Muscle layer of colon (tissue), 2 donors: ENCODE measurements at regions not wholly inside any gene's neighbourhood (a gene's known extent, or its start where the extent isn't known, plus 50 kb on each side); places are given as distances from the start of the nearest gene placed in this dataset.
"Not testable (repeated sequence)": the region's sequence is repeated elsewhere in the genome, so short reads cannot be mapped to it uniquely, and the experiment has no call there.

Experiments
- H3K27ac ChIP-seq: one replicate; pipeline ENCODE4 v1.7.0; 2013; ENCODE audit warnings: low read depth, mild to moderate bottlenecking, low read length, moderate library complexity
- H3K27me3 ChIP-seq, 2 donors: one replicate each; pipeline ENCODE4 v1.7.0; 2013; ENCODE audit warnings: low read length in 2 of 2, mild to moderate bottlenecking in 2 of 2; ENCODE audit not compliant: insufficient read depth in 2 of 2, control insufficient read depth in 1 of 2
- H3K36me3 ChIP-seq: one replicate; pipeline ENCODE4 v1.7.0; 2013; ENCODE audit warnings: mild to moderate bottlenecking, low read length; ENCODE audit not compliant: insufficient read depth
- H3K4me1 ChIP-seq: one replicate; pipeline ENCODE4 v1.7.0; 2013; ENCODE audit warnings: mild to moderate bottlenecking, low read length; ENCODE audit not compliant: insufficient read depth
- H3K4me3 ChIP-seq, 2 donors: one replicate each; pipeline ENCODE4 v1.7.0; 2013; ENCODE audit warnings: low read length in 2 of 2, low read depth in 1 of 2, mild to moderate bottlenecking in 1 of 2, moderate library complexity in 1 of 2
- H3K9ac ChIP-seq: one replicate; pipeline ENCODE4 v1.7.0; 2013; ENCODE audit warnings: low read length
- H3K9me3 ChIP-seq: one replicate; pipeline ENCODE4 v1.7.0; 2013; ENCODE audit warnings: mild to moderate bottlenecking, low read length
- donor health status: abdominal sarcoma.
- donor health status: Adenocarcinoma of cecum.

- Histone ChIP-seq H3K27ac (no peak overlapping the region), H3K36me3 (no peaks in the 10 kb centered on the region), H3K27me3 (no peaks in the 10 kb centered on the region), H3K9ac (no peak overlapping the region), H3K4me3 (no peak overlapping the region), H3K9me3 (no peaks in the 10 kb centered on the region), H3K4me1 (no peaks in the 10 kb centered on the region)
Observed at GRCh38 chr19:31064491-31064890, 284.7 kb downstream of the TSHZ3 start.

- Histone ChIP-seq H3K9me3 (no peaks in the 10 kb centered on the region), H3K9ac (no peak overlapping the region), H3K4me3 (no peak overlapping the region), H3K27me3 (no peaks in the 10 kb centered on the region), H3K27ac (no peak overlapping the region), H3K36me3 (no peaks in the 10 kb centered on the region), H3K4me1 (no peaks in the 10 kb centered on the region)
Observed at GRCh38 chr19:31058676-31059340, 290.4 kb downstream of the TSHZ3 start.

GRCh38 chr19:31057476-31057875, 291.8 kb downstream of the TSHZ3 start:
- no peak overlapping the region for H3K9ac ChIP-seq
- no peaks in the 10 kb centered on the region for H3K27me3 ChIP-seq

GRCh38 chr19:31055454-31055853, 293.8 kb downstream of the TSHZ3 start:
- H3K9me3 ChIP-seq: no peaks in the 10 kb centered on the region
- H3K36me3 ChIP-seq: no peaks in the 10 kb centered on the region
- no peaks in the 10 kb centered on the region for H3K27me3 ChIP-seq
- no peak overlapping the region for H3K9ac ChIP-seq
- H3K4me1 ChIP-seq: no peaks in the 10 kb centered on the region
- H3K27ac ChIP-seq: no peak overlapping the region
- no peak overlapping the region for H3K4me3 ChIP-seq

More at GRCh38 chr19:31057476-31057875, 291.8 kb downstream of the TSHZ3 start:
- Histone ChIP-seq H3K4me3 (no peak overlapping the region), H3K9me3 (no peaks in the 10 kb centered on the region), H3K36me3 (no peaks in the 10 kb centered on the region), H3K27ac (no peak overlapping the region), H3K4me1 (no peaks in the 10 kb centered on the region)

GRCh38 chr19:31054430-31054829, 294.8 kb downstream of the TSHZ3 start:
- Histone ChIP-seq H3K36me3 (no peaks in the 10 kb centered on the region), H3K4me3 (no peak overlapping the region), H3K9ac (no peak overlapping the region), H3K4me1 (no peaks in the 10 kb centered on the region), H3K27ac (no peak overlapping the region), H3K27me3 (no peaks in the 10 kb centered on the region), H3K9me3 (no peaks in the 10 kb centered on the region)

GRCh38 chr19:31049431-31049830, 299.8 kb downstream of the TSHZ3 start:
- H3K4me1 ChIP-seq: no peaks in the 10 kb centered on the region
- H3K9ac ChIP-seq: no peak overlapping the region
- no peaks in the 10 kb centered on the region for H3K36me3 ChIP-seq
- H3K27ac ChIP-seq: no peak overlapping the region
- H3K4me3 ChIP-seq: no peak overlapping the region
- H3K9me3 ChIP-seq: no peaks in the 10 kb centered on the region
- H3K27me3 ChIP-seq: no peaks in the 10 kb centered on the region

GRCh38 chr19:31046024-31046423, 303.2 kb downstream of the TSHZ3 start:
- Histone ChIP-seq H3K9me3 (no peaks in the 10 kb centered on the region), H3K36me3 (no peaks in the 10 kb centered on the region), H3K27me3 (no peaks in the 10 kb centered on the region), H3K4me1 (no peaks in the 10 kb centered on the region), H3K4me3 (no peak overlapping the region), H3K27ac (no peak overlapping the region), H3K9ac (no peak overlapping the region)

GRCh38 chr19:31041461-31041860, 307.8 kb downstream of the TSHZ3 start:
- no peak overlapping the region for H3K9ac ChIP-seq
- no peaks in the 10 kb centered on the region for H3K9me3 ChIP-seq
- no peaks in the 10 kb centered on the region for H3K36me3 ChIP-seq
- no peak overlapping the region for H3K27ac ChIP-seq
- no peaks in the 10 kb centered on the region for H3K27me3 ChIP-seq
- H3K4me3 ChIP-seq: no peak overlapping the region
- H3K4me1 ChIP-seq: peaks cover 19% of the 10 kb centered on the region

- H3K27me3 ChIP-seq: no peaks in the 10 kb centered on the region
- H3K4me1 ChIP-seq: peaks cover 19% of the 10 kb centered on the region
- no peaks in the 10 kb centered on the region for H3K36me3 ChIP-seq
- H3K9ac ChIP-seq: no peak overlapping the region
- no peak overlapping the region for H3K27ac ChIP-seq
- H3K9me3 ChIP-seq: no peaks in the 10 kb centered on the region
- no peak overlapping the region for H3K4me3 ChIP-seq
Observed at GRCh38 chr19:31039151-31039550, 310.1 kb downstream of the TSHZ3 start.

GRCh38 chr19:31037286-31037980, 311.8 kb downstream of the TSHZ3 start:
- H3K9ac ChIP-seq: no peak overlapping the region
- no peaks in the 10 kb centered on the region for H3K36me3 ChIP-seq
- no peak overlapping the region for H3K27ac ChIP-seq
- no peaks in the 10 kb centered on the region for H3K27me3 ChIP-seq
- H3K9me3 ChIP-seq: no peaks in the 10 kb centered on the region
- peaks cover 19% of the 10 kb centered on the region for H3K4me1 ChIP-seq
- no peak overlapping the region for H3K4me3 ChIP-seq

- not testable (repeated sequence) for H3K27ac ChIP-seq, H3K4me3 ChIP-seq, H3K4me1 ChIP-seq, H3K9me3 ChIP-seq, H3K27me3 ChIP-seq, H3K36me3 ChIP-seq, H3K9ac ChIP-seq
Observed at GRCh38 chr19:31031455-31031854, 317.8 kb downstream of the TSHZ3 start.

GRCh38 chr19:31023038-31023437, 326.2 kb downstream of the TSHZ3 start:
- H3K4me1 ChIP-seq: no peaks in the 10 kb centered on the region
- H3K9me3 ChIP-seq: no peaks in the 10 kb centered on the region
- H3K27ac ChIP-seq: no peak overlapping the region
- H3K36me3 ChIP-seq: no peaks in the 10 kb centered on the region
- H3K27me3 ChIP-seq: no peaks in the 10 kb centered on the region
- H3K9ac ChIP-seq: no peak overlapping the region
- H3K4me3 ChIP-seq: no peak overlapping the region
